Cardiac fibroblast (primary cell): ENCODE measurements at regions not wholly inside any gene's neighbourhood (a gene's known extent, or its start where the extent isn't known, plus 50 kb on each side); places are given as distances from the start of the nearest gene placed in this dataset.
"Not testable (repeated sequence)": the region's sequence is repeated elsewhere in the genome, so short reads cannot be mapped to it uniquely, and the experiment has no call there.

ENCODE experiments used
- DNase-seq, 2 donors: peaks; one replicate each; pipeline versions ENCODE4 v3.0.0 to v3.0.0-alpha.2; 2010; ENCODE audit warnings: low read depth in 2 of 2
- H3K4me3 ChIP-seq, 2 donors: replicated peaks in 1 of 2; 1 replicate in 1 of 2; 2 replicates in 1 of 2; pipeline ENCODE4 v1.5.1; 2011; ENCODE audit warnings: low read depth in 2 of 2, low read length in 2 of 2, mild to moderate bottlenecking in 2 of 2, moderate library complexity in 1 of 2
- TF ChIP-seq, protein P1 (sequence below): IDR thresholded peaks from one replicate; pipeline ENCODE4 v1.5.1; 2011; ENCODE audit warnings: low read depth, mild to moderate bottlenecking, low read length, inconsistent platforms

DNA sequence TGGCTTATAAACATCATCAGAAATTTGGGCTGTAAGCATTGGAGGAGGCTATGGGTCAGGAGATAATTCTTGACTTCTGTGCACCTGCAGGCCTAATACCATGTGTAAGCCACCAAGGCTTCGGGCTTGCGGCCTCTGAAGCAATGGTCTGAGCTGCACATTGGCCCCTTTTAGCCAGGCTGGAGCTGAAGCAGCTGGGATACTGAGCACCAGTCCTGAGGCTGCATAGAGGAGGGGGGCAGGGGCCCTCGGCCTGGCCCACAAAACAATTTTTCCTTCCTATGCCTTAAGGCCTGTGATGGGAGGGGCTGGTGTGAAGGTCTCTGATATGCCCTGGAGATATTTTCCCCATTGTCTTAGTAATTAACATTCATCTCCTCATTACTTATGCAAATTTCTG, 373.0 kb upstream of the HTR2C start:
- H3K4me3 ChIP-seq, result no peak overlapping the region

DNA sequence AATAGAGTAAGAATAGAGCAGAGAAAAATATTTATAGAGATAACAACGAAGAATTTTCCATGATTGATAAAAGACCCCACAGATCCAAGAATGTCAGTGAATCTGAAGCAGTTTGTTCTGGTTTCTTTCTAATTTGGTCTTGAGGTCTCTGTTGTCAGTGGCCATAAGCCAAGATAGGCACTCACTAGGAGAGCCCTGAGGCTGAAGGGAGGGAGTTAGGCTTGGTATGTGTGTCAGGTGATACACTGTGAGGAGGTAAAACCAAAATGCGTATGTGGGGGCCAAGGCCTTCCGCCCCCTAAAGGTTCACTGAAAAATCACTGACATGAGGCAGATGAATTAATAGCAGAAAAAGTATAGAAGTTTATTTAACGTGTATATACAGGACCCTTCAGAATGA, 382.3 kb upstream of the HTR2C start:
- TF ChIP-seq, protein P1, sequence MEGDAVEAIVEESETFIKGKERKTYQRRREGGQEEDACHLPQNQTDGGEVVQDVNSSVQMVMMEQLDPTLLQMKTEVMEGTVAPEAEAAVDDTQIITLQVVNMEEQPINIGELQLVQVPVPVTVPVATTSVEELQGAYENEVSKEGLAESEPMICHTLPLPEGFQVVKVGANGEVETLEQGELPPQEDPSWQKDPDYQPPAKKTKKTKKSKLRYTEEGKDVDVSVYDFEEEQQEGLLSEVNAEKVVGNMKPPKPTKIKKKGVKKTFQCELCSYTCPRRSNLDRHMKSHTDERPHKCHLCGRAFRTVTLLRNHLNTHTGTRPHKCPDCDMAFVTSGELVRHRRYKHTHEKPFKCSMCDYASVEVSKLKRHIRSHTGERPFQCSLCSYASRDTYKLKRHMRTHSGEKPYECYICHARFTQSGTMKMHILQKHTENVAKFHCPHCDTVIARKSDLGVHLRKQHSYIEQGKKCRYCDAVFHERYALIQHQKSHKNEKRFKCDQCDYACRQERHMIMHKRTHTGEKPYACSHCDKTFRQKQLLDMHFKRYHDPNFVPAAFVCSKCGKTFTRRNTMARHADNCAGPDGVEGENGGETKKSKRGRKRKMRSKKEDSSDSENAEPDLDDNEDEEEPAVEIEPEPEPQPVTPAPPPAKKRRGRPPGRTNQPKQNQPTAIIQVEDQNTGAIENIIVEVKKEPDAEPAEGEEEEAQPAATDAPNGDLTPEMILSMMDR, result no peak
- H3K4me3 ChIP-seq, result no peak overlapping the region
- no peak for DNase-seq

More for the DNA sequence above, 373.0 kb upstream of the HTR2C start:
- TF ChIP-seq, protein P1, result no peak
- DNase-seq, result no peak

DNA sequence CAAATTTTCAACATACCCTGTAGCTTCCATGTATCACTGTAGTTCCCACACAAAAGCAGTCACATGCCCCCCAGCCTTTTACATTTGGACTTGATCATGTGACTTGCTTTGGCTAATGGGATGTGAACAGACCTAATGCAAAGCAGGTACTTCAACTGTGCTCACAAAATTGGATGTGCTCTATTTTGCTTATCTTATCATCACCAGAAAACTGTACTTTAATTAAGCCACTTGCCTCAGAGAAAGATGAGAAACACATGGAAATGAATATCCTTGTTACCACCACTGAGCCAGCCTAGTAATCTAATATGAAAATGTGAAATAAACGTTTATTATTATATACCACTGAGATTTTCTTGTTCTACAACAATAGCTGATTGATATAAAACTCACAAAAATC, 402.7 kb upstream of the HTR2C start:
- no peak for DNase-seq
- TF ChIP-seq, protein P1, result no peak
- H3K4me3 ChIP-seq, result no peak overlapping the region

DNA sequence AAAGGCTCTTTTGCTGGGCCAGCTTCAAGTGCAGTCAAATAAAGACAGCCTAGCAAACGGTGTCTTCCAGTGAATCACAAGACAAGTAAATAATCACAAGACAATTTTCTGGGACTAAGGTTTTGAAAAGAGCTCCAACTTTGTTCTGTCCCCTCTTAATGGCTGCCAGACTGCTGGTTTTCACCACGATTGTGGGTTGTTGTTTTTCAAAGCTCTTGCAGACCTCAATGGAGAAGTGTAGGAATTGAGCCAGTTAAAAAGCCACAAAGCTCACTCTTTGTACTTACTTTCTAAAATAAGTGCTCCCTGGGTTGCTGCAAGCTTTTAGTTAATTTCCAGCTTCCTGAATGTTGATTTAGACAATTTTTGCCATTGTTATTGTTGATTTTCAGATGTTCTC, 405.8 kb upstream of the HTR2C start:
- TF ChIP-seq, protein P1, result no peak
- no peak for DNase-seq
- no peak overlapping the region for H3K4me3 ChIP-seq

DNA sequence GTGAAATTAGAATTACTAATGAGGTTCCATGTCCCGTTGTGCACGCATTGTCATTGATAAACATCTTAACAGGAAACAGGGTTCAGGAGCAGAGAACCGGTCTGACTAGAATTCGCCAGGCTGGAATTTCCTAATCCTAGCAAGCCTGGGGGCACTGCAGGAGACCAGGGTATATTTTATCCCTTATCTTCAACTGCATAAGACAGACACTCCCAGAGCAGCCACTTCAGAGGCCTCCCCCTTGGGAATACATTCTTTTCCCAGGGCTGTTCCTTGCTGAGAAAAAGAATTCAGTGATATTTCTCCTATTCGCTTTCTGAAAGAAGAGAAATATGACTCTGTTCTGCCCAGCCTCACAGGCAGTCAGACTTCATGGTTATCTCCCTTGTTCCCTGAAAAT, 416.6 kb upstream of the HTR2C start:
- not testable (repeated sequence) for DNase-seq, H3K4me3 ChIP-seq

DNA sequence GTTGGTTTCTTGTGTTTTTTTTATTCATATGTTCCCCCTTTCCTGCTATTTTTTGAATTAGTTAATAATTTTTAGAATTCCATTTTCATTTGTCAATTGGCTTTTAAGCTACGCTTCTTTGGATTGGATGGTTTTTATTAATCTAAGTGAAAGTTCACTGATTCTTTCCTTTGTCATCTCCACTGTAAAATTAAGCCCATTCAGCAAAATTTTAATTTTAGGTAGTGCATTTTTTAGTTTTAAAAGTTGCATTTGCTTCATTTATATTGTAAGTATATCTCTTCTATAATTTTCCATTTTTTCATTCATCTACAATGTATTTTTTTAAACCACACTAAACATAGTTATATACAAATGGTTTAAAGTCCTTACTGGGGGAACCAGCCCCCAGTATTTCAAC, 417.3 kb upstream of the HTR2C start:
- no peak for DNase-seq
- no peak overlapping the region for H3K4me3 ChIP-seq
- TF ChIP-seq, protein P1, result no peak

DNA sequence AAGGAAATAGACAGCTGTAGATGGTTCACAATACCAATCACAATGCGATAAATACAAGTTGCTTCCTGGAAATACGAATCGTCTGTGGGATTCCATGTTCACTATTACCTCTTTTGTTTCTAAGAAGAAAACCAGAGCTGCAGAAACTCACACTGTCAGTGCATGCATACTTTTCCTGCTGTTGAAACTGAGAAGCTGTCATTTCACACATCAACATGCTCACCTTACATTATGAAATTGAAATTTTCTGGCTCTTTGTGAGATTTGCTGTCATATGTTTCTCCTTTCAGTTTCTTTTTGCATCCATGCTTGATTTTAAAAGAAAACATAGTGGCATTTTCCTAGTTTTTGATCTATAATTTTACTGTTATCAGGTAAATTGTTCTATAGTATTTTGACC, 418.3 kb upstream of the HTR2C start:
- no peak for DNase-seq
- TF ChIP-seq, protein P1, result no peak

More for the DNA sequence above, 418.3 kb upstream of the HTR2C start:
- H3K4me3 ChIP-seq, result no peak overlapping the region
